ENCODE measurements at regions not wholly inside any gene's neighbourhood (a gene's known extent, or its start where the extent isn't known, plus 50 kb on each side); places are given as distances from the start of the nearest gene placed in this dataset.

DNA sequence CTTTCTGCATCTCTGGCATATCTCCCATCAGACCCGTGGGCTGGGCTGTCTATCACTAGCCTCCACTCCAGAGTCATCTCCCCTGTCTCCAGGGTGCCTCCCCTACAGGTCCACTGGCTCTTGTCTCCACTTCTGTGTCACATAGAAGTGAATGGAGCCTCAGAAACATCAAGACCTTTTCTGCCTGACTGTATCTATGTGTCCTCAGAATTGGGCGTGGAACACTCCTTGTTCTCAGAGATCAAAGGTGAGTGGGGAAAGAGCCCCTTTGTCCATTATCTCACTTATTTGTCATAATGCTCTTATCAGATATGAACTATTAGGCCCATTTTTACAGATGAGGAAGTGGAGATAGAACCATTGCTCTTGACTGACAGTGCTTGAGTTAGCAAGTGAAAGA is 211.0 kb downstream of the CYRIA start:
- TF ChIP-seq MYNN (tag by site-specific recombination; IDR thresholded peaks at IDR 0.05; ENCODE audit: borderline replicate concordance) (no peak), ZSCAN16 (tag by site-specific recombination; IDR thresholded peaks at IDR 0.05) (no peak), ZNF555 (tag by site-specific recombination; conservative IDR thresholded peaks at IDR 0.05) (no peak), ZNF302 (tag by site-specific recombination; IDR thresholded peaks at IDR 0.05; ENCODE audit: low read depth) (no peak), YY1 (tag by site-specific recombination; IDR thresholded peaks at IDR 0.05) (no peak), ZNF24 (tag by site-specific recombination; IDR thresholded peaks at IDR 0.05) (no peak), ZNF510 (tag by site-specific recombination; IDR thresholded peaks at IDR 0.05; ENCODE audit: insufficient replicate concordance) (no peak), ZNF140 (tag by site-specific recombination; IDR thresholded peaks at IDR 0.05) (no peak), ZEB2 (tag by site-specific recombination; IDR thresholded peaks at IDR 0.05) (no peak)
- TF ChIP-seq, protein P1, sequence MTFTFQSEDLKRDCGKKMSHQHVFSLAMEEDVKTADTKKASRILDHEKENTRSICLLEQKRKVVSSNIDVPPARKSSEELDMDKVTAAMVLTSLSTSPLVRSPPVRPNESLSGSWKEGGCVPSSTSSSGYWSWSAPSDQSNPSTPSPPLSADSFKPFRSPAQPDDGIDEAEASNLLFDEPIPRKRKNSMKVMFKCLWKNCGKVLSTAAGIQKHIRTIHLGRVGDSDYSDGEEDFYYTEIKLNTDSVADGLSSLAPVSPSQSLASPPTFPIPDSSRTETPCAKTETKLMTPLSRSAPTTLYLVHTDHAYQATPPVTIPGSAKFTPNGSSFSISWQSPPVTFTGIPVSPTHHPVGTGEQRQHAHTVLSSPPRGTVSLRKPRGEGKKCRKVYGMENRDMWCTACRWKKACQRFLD (tag by site-specific recombination; IDR thresholded peaks at IDR 0.05): no peak
- TF ChIP-seq, protein P2, sequence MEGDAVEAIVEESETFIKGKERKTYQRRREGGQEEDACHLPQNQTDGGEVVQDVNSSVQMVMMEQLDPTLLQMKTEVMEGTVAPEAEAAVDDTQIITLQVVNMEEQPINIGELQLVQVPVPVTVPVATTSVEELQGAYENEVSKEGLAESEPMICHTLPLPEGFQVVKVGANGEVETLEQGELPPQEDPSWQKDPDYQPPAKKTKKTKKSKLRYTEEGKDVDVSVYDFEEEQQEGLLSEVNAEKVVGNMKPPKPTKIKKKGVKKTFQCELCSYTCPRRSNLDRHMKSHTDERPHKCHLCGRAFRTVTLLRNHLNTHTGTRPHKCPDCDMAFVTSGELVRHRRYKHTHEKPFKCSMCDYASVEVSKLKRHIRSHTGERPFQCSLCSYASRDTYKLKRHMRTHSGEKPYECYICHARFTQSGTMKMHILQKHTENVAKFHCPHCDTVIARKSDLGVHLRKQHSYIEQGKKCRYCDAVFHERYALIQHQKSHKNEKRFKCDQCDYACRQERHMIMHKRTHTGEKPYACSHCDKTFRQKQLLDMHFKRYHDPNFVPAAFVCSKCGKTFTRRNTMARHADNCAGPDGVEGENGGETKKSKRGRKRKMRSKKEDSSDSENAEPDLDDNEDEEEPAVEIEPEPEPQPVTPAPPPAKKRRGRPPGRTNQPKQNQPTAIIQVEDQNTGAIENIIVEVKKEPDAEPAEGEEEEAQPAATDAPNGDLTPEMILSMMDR (tag by site-specific recombination; IDR thresholded peaks at IDR 0.05): no peak
- TF ChIP-seq, protein P3, sequence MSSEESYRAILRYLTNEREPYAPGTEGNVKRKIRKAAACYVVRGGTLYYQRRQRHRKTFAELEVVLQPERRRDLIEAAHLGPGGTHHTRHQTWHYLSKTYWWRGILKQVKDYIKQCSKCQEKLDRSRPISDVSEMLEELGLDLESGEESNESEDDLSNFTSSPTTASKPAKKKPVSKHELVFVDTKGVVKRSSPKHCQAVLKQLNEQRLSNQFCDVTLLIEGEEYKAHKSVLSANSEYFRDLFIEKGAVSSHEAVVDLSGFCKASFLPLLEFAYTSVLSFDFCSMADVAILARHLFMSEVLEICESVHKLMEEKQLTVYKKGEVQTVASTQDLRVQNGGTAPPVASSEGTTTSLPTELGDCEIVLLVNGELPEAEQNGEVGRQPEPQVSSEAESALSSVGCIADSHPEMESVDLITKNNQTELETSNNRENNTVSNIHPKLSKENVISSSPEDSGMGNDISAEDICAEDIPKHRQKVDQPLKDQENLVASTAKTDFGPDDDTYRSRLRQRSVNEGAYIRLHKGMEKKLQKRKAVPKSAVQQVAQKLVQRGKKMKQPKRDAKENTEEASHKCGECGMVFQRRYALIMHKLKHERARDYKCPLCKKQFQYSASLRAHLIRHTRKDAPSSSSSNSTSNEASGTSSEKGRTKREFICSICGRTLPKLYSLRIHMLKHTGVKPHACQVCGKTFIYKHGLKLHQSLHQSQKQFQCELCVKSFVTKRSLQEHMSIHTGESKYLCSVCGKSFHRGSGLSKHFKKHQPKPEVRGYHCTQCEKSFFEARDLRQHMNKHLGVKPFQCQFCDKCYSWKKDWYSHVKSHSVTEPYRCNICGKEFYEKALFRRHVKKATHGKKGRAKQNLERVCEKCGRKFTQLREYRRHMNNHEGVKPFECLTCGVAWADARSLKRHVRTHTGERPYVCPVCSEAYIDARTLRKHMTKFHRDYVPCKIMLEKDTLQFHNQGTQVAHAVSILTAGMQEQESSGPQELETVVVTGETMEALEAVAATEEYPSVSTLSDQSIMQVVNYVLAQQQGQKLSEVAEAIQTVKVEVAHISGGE (tag by site-specific recombination; conservative IDR thresholded peaks at IDR 0.05; ENCODE audit: low read depth): no peak
- TF ChIP-seq, protein P4, sequence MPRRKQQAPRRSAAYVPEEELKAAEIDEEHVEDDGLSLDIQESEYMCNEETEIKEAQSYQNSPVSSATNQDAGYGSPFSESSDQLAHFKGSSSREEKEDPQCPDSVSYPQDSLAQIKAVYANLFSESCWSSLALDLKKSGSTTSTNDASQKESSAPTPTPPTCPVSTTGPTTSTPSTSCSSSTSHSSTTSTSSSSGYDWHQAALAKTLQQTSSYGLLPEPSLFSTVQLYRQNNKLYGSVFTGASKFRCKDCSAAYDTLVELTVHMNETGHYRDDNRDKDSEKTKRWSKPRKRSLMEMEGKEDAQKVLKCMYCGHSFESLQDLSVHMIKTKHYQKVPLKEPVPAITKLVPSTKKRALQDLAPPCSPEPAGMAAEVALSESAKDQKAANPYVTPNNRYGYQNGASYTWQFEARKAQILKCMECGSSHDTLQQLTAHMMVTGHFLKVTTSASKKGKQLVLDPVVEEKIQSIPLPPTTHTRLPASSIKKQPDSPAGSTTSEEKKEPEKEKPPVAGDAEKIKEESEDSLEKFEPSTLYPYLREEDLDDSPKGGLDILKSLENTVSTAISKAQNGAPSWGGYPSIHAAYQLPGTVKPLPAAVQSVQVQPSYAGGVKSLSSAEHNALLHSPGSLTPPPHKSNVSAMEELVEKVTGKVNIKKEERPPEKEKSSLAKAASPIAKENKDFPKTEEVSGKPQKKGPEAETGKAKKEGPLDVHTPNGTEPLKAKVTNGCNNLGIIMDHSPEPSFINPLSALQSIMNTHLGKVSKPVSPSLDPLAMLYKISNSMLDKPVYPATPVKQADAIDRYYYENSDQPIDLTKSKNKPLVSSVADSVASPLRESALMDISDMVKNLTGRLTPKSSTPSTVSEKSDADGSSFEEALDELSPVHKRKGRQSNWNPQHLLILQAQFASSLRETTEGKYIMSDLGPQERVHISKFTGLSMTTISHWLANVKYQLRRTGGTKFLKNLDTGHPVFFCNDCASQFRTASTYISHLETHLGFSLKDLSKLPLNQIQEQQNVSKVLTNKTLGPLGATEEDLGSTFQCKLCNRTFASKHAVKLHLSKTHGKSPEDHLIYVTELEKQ (tag by site-specific recombination; IDR thresholded peaks at IDR 0.05; ENCODE audit: borderline replicate concordance): no peak
- TF ChIP-seq, protein P5, sequence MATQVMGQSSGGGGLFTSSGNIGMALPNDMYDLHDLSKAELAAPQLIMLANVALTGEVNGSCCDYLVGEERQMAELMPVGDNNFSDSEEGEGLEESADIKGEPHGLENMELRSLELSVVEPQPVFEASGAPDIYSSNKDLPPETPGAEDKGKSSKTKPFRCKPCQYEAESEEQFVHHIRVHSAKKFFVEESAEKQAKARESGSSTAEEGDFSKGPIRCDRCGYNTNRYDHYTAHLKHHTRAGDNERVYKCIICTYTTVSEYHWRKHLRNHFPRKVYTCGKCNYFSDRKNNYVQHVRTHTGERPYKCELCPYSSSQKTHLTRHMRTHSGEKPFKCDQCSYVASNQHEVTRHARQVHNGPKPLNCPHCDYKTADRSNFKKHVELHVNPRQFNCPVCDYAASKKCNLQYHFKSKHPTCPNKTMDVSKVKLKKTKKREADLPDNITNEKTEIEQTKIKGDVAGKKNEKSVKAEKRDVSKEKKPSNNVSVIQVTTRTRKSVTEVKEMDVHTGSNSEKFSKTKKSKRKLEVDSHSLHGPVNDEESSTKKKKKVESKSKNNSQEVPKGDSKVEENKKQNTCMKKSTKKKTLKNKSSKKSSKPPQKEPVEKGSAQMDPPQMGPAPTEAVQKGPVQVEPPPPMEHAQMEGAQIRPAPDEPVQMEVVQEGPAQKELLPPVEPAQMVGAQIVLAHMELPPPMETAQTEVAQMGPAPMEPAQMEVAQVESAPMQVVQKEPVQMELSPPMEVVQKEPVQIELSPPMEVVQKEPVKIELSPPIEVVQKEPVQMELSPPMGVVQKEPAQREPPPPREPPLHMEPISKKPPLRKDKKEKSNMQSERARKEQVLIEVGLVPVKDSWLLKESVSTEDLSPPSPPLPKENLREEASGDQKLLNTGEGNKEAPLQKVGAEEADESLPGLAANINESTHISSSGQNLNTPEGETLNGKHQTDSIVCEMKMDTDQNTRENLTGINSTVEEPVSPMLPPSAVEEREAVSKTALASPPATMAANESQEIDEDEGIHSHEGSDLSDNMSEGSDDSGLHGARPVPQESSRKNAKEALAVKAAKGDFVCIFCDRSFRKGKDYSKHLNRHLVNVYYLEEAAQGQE (tag by site-specific recombination; IDR thresholded peaks at IDR 0.05): no peak
